Heart right ventricle (tissue), 16 donors: ENCODE measurements at regions not wholly inside any gene's neighbourhood (a gene's known extent, or its start where the extent isn't known, plus 50 kb on each side); places are given as distances from the start of the nearest gene placed in this dataset.
A peak's percentile ranks its signal among the peaks of the same experiment; 100 is the strongest.

ENCODE experiments used
- ATAC-seq, 8 donors: fragments of 200-7000 bp; cut with Tn5 transposase; one replicate each; pipeline ENCODE4 v1.9.1; 2020; ENCODE audit warnings: mild to moderate bottlenecking in 8 of 8, moderate library complexity in 8 of 8, moderate number of reproducible peaks in 1 of 8
- DNase-seq, 2 donors: peaks; one replicate each; pipeline ENCODE4 v3.0.0-alpha.2; 2020
- H3K27ac ChIP-seq, 10 donors: fragments of 200-600 bp; sonication (generic) in 2 of 10; one replicate each; pipeline versions ENCODE4 v1.5.0 to v1.8.0; 2020 to 2022; ENCODE audit warnings: mild to moderate bottlenecking in 3 of 10
- H3K27me3 ChIP-seq, 7 donors: fragments of 200-600 bp; one replicate each; pipeline ENCODE4 v1.8.0; 2021 to 2022; ENCODE audit warnings: mild to moderate bottlenecking in 2 of 7
- H3K36me3 ChIP-seq, 9 donors: fragments of 200-600 bp; sonication (generic) in 1 of 9; one replicate each; pipeline versions ENCODE4 v1.5.0 to v1.8.0; 2020 to 2022; ENCODE audit warnings: mild to moderate bottlenecking in 2 of 9
- H3K4me1 ChIP-seq, 9 donors: fragments of 200-600 bp; sonication (generic) in 1 of 9; one replicate each; pipeline versions ENCODE4 v1.5.0 to v1.8.0; 2020 to 2022; ENCODE audit warnings: mild to moderate bottlenecking in 4 of 9
- H3K4me3 ChIP-seq, 10 donors: fragments of 200-600 bp; sonication (generic) in 2 of 10; one replicate each; pipeline versions ENCODE4 v1.5.0 to v1.8.0; 2020 to 2022; ENCODE audit warnings: mild to moderate bottlenecking in 7 of 10, moderate library complexity in 2 of 10
- H3K9me3 ChIP-seq, 11 donors: fragments of 200-600 bp in 10 of 11; sonication (generic) in 2 of 11; one replicate each; pipeline versions ENCODE4 v1.5.0 to v1.8.0; 2013 to 2022; ENCODE audit warnings: mild to moderate bottlenecking in 2 of 11, control low read depth in 1 of 11, moderate library complexity in 1 of 11
- CTCF ChIP-seq, 9 donors: fragments of 200-600 bp; sonication (generic) in 2 of 9; IDR thresholded peaks; one replicate each; pipeline versions ENCODE4 v1.5.0 to v1.8.0; 2021 to 2022; ENCODE audit warnings: antibody characterized with exemption in 9 of 9, mild to moderate bottlenecking in 5 of 9, moderate library complexity in 1 of 9
- WGBS, 2 donors: extraction: QIAGEN DNeasy Blood & Tissue Kit; methylation state at CpG; one replicate each; pipeline ENCODE4 v1.1.7; 2013; ENCODE audit warnings: inconsistent platforms in 1 of 2; 5-methylcytosine and 5-hydroxymethylcytosine counted together
- intact Hi-C, 10 donors: fragments of 100-400 bp; cut with DNase I; formaldehyde crosslinking; loops; one replicate each; pipeline versions ENCODE4 v1.11.1 to v1.14.2; 2022
- donor health status: Arrhythmogenic right ventricular cardiomyopathy.
- donor health status: ischemic (EF 13 %, LVEDD 7.1; RV severe dilation, severe dysfunction).
- donor health status: healthy with polysubstance abuse.
- donor health status: DM: no; HTN: yes; CAD: no.
- donor health status: DM: no; HTN: no; CAD: no.
- donor health status: ischemic (EF 25% LVEDD 6.9; RV normal size, moderate dysfunction).
- donor health status: ischemic (EF 25% LVEDD 5.7; RV mildly dilated, moderate dysfunction).
- donor health status: healthy.
- donor health status: DM: yes; HTN: yes; CAD: no.
- donor health status: Ischemic cardiomyopathy.
- donor health status: ischemic (EF 35%, LVEDD 5.7; RV mildly dilated, moderate dysfunction).
- donor health status: nonischemic (EF 11% LVEDD 7.7; RV severe dilation, severe dysfunction).
- donor health status: DM: yes; HTN: yes; CAD: no.
- donor health status: PGD.
- donor health status: ischemic (EF 29% LVEDD 5.4; RV normal size, mild dysfunction).
- donor health status: nonischemic (EF 23%, LVEDD 6.1; RV moderate dilation, normal function).

- TF ChIP-seq CTCF (IDR thresholded peaks at IDR 0.05) = no peak
- no peak for ATAC-seq
- Histone ChIP-seq H3K9me3 (peaks cover 0 to 9% (median 0%) of the 10 kb centered on the region in 11 donors), H3K4me3 (no peak overlapping the region), H3K4me1 (peaks cover 0 to 31% (median 0%) of the 10 kb centered on the region in 9 donors), H3K36me3 (no peaks in the 10 kb centered on the region), H3K27me3 (no peaks in the 10 kb centered on the region), H3K27ac (peak overlapping the region in 1 of 10 donors; percentile 26)
- 96% methylated on average over 10 of the region's 10 CpGs for WGBS, 2 donors
- intact Hi-C loops = no loop called here
- no peak for DNase-seq
These were observed 238.7 kb upstream of the RREB1 start for GRCh38 chr6:6869094-6869493.

- H3K4me1 ChIP-seq = peaks cover 0 to 32% (median 0%) of the 10 kb centered on the region in 9 donors
- H3K36me3 ChIP-seq = no peaks in the 10 kb centered on the region
- WGBS, 2 donors = 83 to 96% methylated on average over 5 of the region's 5 CpGs
- no peak overlapping the region for H3K4me3 ChIP-seq
- ATAC-seq = no peak
- no peak for DNase-seq
- no peaks in the 10 kb centered on the region for H3K27me3 ChIP-seq
- H3K27ac ChIP-seq = peak overlapping the region in 1 of 10 donors; percentile 50
- no peak for TF ChIP-seq CTCF (IDR thresholded peaks at IDR 0.05)
- intact Hi-C loops = no loop called here
- H3K9me3 ChIP-seq = peaks cover 0 to 9% (median 0%) of the 10 kb centered on the region in 11 donors
These were observed 236.8 kb upstream of the RREB1 start for GRCh38 chr6:6870921-6871320.

DNA sequence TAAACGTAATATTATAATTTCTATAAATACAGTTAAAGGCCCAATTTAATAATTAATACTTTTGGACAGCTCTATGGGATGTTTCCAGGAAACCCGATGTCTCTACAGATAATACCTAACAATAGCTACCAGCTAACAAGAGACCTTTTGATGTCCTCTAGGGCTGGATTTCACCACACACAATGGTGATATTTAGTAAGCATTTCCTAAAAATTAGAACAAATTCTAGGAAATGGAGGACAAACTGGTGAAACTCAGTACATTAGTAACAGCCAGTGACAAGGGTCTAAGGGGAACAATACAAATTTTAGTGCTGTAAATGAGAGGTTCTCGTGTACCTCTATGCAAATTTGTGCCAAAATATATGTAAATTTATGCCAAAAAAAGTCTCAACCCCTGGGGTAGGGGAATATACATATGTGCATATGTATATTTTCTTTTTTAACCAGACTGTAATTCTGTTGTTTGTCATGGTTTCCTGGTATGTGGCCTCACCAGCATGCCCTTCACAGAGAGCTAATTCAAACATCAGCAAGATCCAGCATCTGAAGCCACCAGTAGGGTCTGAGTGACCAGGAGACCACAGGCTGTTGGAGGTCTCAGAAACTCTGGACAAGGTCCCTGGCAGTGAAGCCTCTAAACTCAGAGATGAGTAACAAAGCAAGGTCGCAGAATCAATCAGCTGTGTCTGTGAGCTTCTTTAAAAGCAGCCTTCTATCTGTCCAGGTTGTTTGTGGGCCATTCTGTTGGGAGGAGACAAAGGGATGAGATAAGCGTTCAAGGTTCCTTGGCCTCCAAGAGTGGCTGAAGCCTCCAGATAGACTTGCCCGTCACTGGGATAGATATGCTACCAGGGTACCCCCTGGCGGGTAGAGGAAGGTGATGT, 235.1 kb upstream of the RREB1 start:
- 80 to 90% methylated on average over 7 of the region's 7 CpGs for WGBS, 2 donors
- Histone ChIP-seq H3K4me3 (no peak overlapping the region), H3K27me3 (no peaks in the 10 kb centered on the region), H3K4me1 (peaks cover 0 to 38% (median 0%) of the 10 kb centered on the region in 9 donors), H3K27ac (no peak overlapping the region), H3K36me3 (no peaks in the 10 kb centered on the region), H3K9me3 (peaks cover 0 to 9% (median 0%) of the 10 kb centered on the region in 11 donors)
- no peak for ATAC-seq
- no peak for TF ChIP-seq CTCF (IDR thresholded peaks at IDR 0.05)
- DNase-seq = no peak
- intact Hi-C loops = no loop called here

DNA sequence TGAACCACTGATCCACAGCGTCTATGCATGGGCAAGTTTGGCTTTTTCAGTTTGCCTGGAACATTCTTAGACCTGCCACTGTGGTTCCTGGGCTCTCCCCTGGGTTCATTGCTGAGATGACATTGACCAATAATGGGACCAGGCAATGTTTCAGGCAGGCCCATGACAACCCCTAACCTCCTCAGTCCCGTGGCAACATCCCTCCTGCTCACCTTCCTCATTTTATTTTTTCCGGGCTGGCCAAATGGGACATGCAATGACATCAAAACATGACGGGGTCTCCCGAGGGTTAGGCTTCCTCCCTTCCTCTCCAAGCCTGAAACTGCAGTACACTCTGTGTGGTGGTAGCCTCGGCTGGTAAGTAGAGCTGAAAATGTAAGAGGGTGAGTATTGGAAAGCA, 234.0 kb upstream of the RREB1 start:
- WGBS, 2 donors = 72 to 82% methylated on average over 6 of the region's 6 CpGs
- Histone ChIP-seq H3K27ac (no peak overlapping the region), H3K4me3 (no peak overlapping the region), H3K27me3 (no peaks in the 10 kb centered on the region), H3K36me3 (no peaks in the 10 kb centered on the region), H3K4me1 (peaks cover 0 to 38% (median 0%) of the 10 kb centered on the region in 9 donors), H3K9me3 (peaks cover 0 to 9% (median 0%) of the 10 kb centered on the region in 11 donors)
- intact Hi-C loops = no loop called here
- no peak for TF ChIP-seq CTCF (IDR thresholded peaks at IDR 0.05)
- ATAC-seq (peak in 1 of 8 donors; percentile 11), DNase-seq (no peak)
